ENCODE measurements at regions not wholly inside any gene's neighbourhood (a gene's known extent, or its start where the extent isn't known, plus 50 kb on each side); places are given as distances from the start of the nearest gene placed in this dataset.

DNA sequence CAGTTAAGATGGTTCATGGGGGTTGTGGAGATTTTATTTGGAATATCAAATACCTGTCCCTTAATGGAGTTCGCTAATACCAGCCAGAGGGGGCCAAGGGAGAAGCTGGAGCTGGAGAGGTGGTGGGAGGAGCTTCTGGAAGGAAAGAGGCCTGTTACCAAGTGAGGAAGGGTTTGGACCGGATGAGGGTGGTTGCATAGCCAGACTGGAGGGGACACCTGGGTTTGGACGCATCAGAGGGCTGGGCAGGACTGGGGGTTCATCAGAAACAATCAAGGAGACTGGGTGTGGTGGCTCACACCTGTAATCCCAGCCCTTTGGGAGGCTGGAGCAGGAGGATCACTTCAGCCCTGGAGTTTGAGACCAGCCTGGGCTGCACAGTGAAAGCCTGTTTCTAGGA, 111.8 kb upstream of the IER5L start:
- CTCF ChIA-PET: interaction anchor here (1.3 kb wide), 1 partner anchor 61 kb away, joined by 3 read pairs; no protein-coding TSS in a partner anchor
- no peaks in the 10 kb centered on the region for H3K4me1 Mint-ChIP-seq
- no peak overlapping the region for H3K4me3 Mint-ChIP-seq
- H3K9me3 Mint-ChIP-seq: no peaks in the 10 kb centered on the region
- H3K27ac Mint-ChIP-seq: no peak overlapping the region
- H3K27me3 Mint-ChIP-seq: peaks cover 19% of the 10 kb centered on the region
- H3K36me3 Mint-ChIP-seq: no peaks in the 10 kb centered on the region
- DNase-seq: no peak

DNA sequence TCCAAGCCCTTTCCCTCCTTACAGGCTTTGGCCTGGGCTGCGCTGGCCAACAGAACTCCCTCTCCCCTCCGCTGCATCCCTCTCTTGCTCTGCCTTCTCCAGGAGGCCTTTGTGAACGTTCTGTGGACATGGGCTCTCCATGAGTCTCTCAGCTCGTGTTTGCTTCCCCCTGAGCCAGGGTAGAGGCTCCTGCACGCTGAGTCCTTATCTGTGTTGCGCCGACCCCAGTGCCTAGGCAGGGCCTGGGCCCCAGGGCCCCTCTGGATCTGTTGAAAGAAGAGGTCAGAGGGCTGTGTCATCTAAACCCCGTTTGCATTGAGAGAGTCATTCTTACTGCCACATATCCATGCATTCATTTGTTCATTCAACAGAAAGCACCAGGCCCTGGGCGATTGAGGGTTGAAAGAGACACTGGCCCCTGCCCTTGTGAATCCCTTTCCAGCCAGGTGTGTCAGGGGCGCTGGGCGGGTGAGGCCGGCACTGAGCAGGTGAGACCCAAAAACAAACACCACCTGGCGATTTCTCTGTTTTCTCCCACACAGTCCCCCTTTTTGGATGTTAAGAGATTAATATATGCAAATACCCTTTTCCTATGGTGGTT, 111.2 kb upstream of the IER5L start:
- CTCF ChIA-PET: interaction anchor here (1.3 kb wide), 1 partner anchor 62 kb away, joined by 3 read pairs; no protein-coding TSS in a partner anchor
- Mint-ChIP-seq H3K4me1 (no peaks in the 10 kb centered on the region), H3K27ac (no peak overlapping the region), H3K4me3 (no peak overlapping the region), H3K36me3 (no peaks in the 10 kb centered on the region), H3K9me3 (no peaks in the 10 kb centered on the region), H3K27me3 (peaks cover 19% of the 10 kb centered on the region)
- DNase-seq: no peak

DNA sequence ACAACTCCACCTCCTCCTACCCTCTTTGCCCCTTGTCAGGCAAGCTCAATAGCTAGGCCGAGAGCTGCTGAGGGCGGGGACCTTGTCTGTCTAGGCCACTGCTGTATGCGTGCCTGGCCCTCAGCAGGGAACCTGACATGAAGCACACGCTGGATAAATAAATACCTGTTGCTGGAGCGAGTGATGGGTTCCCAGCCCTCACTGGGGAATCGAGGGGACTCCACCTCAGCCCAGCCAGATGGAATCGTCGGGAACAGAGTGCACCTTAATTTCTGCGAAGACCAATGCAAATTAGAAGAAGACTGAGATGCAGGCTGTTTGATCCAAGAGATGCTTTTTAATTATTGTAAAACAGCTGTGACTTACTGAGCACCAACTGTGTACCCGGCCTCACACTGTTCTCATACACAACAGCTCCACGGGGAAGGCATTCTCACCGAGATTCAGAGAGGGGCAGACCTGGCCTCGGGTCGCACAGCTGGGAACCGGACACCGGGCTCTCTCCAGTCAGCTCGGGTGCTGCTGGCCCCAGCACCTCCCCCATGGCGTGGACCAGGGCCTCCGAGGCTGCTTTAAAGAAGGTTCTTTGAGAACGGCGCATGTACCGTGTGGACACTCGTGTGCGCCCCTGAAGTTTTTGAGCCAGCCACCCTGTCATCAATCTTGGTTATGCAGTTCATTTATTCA, 109.7 kb upstream of the IER5L start:
- peaks cover 19% of the 10 kb centered on the region for H3K27me3 Mint-ChIP-seq
- H3K4me1 Mint-ChIP-seq: no peaks in the 10 kb centered on the region
- no peak overlapping the region for H3K27ac Mint-ChIP-seq
- H3K9me3 Mint-ChIP-seq: no peaks in the 10 kb centered on the region
- no peak for DNase-seq
- no peaks in the 10 kb centered on the region for H3K36me3 Mint-ChIP-seq
- no peak overlapping the region for H3K4me3 Mint-ChIP-seq
- CTCF ChIA-PET: no interaction called here

DNA sequence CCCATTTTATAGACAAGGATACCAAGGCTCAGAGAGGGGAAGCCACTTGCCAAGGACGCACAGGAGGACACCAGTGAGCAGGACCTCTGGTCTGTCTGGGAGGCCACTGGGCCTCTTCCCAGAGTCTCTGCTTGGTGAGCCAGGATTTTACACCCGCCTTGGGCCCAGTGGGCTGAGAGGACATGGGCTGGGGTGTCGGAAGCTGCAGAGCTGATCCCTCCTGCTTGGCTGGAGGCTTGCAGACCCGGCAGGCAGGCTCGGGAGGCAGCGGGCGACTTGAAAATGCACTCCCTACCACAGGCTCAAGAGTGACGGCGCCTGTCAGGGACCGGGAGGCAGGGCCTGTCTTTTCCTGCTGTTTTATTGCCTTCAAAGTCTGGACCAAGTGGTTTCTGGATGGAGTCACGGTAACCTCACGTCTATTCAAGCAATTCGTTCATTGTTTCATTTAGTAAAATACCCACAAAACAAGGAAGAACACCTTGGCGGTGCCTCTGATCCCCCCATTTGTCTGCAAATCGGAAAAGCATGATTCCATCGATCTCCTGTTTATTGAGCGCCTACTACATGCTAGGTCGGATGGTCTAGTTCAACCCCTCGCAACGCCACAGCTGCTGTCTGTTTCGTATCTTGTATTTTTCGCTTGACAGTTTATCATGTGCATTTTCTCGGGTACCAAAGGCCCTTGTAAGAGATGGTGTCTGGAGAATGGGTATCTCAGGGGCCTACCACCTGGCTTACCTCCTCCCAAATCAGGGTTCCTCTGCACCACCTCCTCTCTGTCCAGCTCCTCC, 108.1 kb upstream of the IER5L start:
- Mint-ChIP-seq H3K9me3 (no peaks in the 10 kb centered on the region), H3K27me3 (peaks cover 23% of the 10 kb centered on the region), H3K4me1 (no peaks in the 10 kb centered on the region), H3K4me3 (no peak overlapping the region), H3K27ac (no peak overlapping the region), H3K36me3 (no peaks in the 10 kb centered on the region)
- no peak for DNase-seq
- CTCF ChIA-PET: no interaction called here

DNA sequence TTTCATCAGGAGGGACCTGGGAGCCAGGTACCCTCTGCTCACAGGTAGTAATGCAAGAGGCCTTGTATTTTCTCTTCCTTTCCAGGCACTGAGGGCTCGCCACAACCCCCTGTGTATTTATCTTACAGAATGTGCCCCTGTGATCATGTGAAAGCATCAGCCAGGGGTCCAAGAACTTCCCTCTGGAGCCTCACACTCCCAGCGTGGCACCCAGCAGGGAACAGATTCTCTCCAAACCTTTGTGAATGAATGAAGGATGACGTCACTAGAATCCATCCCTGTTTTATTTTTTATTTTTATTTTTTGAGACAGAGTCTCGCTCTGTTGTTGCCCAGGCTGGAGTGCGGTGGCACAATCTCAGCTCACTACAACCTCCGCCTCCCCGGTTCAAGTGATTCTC, 107.3 kb upstream of the IER5L start:
- CTCF ChIA-PET: no interaction called here

DNA sequence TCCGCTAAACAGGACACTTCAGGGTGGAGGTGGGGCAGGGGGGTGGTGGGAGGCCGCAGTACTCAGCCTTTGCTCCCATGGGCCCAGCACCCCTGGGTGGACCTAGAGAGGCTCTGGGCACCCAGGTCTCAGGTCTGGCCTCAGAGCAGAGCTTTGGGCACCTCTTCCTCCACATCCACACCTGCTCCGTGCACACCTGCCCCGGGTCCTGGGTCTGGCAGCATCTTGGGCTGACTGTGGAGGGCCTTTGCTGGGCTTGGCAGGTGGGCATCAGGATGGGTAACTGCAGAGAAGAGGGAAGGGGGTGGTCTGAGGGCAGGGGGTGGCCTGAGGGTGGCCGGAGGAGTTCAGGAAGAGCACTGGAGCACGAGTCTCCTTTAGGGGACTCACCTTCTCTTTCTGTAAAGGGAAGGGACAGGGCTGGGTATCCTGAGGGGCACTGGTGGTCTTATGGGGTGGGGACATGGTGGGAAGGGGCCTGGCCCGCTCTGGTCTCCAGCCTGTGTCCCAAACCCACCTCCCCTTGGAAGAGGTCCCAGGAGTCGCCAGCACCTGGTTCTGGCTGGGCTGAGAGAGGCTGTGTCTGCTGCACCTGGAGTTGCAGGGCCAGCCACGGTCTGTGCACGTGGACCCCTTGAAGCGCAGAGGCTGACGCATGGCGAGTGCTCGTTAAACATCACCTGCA, 106.7 kb upstream of the IER5L start:
- H3K27me3 Mint-ChIP-seq: peaks cover 15% of the 10 kb centered on the region
- DNase-seq: no peak
- no peaks in the 10 kb centered on the region for H3K9me3 Mint-ChIP-seq
- CTCF ChIA-PET: no interaction called here
- H3K27ac Mint-ChIP-seq: no peak overlapping the region
- H3K4me3 Mint-ChIP-seq: no peak overlapping the region
- H3K36me3 Mint-ChIP-seq: no peaks in the 10 kb centered on the region
- no peaks in the 10 kb centered on the region for H3K4me1 Mint-ChIP-seq

More for the DNA sequence above, 107.3 kb upstream of the IER5L start:
- H3K27me3 Mint-ChIP-seq: peaks cover 18% of the 10 kb centered on the region
- no peaks in the 10 kb centered on the region for H3K4me1 Mint-ChIP-seq
- H3K4me3 Mint-ChIP-seq: no peak overlapping the region
- H3K36me3 Mint-ChIP-seq: no peaks in the 10 kb centered on the region
- no peak for DNase-seq
- no peaks in the 10 kb centered on the region for H3K9me3 Mint-ChIP-seq
- no peak overlapping the region for H3K27ac Mint-ChIP-seq

DNA sequence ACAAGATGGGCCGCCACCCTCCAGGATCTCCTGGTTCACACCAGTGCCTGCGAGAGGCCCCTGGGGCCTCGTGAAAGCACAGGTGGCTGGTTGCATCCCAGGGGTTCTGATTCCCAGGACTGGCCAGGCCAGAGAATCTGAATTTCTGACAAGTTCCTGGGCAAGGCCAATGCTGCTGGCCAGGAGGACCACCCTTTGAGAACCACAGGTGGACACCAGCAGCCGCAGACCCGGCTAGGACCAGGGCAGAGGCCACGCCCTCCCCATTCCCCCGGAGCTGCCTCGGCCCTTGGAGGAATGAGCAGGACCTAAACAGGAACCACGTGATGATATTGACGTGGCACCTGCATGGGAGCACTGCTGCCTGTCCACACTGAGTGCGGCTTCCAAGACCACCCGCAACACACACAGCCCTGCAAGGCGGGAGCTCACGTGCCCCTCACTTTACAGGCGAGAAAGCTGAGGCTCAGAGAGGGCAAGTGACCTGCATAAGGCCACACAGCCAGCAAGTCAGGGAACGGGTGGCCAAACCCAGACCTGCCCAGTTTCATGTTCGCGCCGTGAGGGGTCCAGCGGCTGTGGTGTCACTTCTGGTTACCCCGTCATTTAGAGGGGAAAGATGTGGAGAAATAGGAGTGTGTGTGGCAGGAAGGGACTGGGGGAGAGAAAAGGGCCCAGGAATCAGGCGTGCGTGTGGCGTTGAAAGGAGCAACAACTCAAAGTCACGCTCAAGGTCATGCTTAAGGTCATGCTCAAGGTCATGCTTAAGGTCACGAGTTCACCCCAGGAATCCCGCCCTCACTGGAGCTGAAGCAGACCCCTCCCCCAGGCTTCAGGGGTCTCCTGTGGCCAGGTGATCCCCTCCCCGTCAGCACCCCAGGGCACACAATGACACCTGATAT, 105.9 kb upstream of the IER5L start:
- Mint-ChIP-seq H3K4me1 (no peaks in the 10 kb centered on the region), H3K4me3 (no peak overlapping the region), H3K27ac (no peak overlapping the region), H3K27me3 (peaks cover 11% of the 10 kb centered on the region), H3K36me3 (no peaks in the 10 kb centered on the region), H3K9me3 (no peaks in the 10 kb centered on the region)
- CTCF ChIA-PET: no interaction called here
- no peak for DNase-seq

DNA sequence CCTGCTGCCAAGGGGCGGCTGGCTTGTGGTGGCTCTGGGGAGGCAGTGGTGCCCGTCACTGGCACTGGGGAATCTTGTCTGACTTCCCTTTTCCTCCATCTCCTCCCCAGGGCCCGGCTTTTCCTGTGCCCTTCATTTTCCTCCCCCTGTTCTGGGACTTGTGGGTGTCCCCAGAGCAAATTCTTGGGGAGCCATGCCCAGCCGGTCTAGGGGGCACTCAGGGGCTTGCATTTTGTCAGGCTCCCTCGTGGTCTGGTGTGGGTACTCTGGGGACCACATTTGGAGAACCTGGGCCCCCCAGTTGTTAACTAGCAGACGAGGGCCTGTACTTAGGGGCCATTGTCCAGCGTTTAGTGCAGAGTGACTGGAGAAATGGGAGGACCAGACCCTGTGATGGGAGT, 105.2 kb upstream of the IER5L start:
- CTCF ChIA-PET: no interaction called here
- DNase-seq: no peak
- Mint-ChIP-seq H3K36me3 (no peaks in the 10 kb centered on the region), H3K4me3 (no peak overlapping the region), H3K27ac (no peak overlapping the region), H3K27me3 (peaks cover 14% of the 10 kb centered on the region), H3K9me3 (no peaks in the 10 kb centered on the region), H3K4me1 (no peaks in the 10 kb centered on the region)

DNA sequence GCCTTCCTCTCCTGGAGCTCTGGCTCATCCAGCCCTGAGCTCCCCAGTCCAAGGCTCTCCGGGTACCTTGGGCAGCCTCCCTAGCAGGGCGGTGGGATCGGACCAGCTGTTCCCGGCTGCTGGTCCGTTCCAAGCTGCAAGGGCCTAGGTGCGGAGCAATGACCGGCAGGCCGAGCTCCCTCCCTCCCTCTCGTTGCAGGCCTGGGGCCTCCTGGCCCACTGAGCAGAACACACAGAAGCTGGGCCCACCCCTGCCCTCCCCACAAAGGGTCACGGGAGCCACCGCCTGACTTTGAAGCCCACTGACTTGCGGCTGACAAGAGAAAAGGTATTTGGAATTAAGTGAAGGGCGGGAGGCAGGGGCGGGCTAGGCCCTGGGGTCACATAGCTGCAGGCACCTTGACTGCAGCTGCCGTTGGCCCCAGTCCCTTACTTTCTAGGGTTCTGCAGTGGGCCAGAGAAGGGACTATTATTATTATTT, 104.7 kb upstream of the IER5L start:
- Mint-ChIP-seq H3K36me3 (no peaks in the 10 kb centered on the region), H3K4me1 (no peaks in the 10 kb centered on the region), H3K27ac (no peak overlapping the region), H3K4me3 (no peak overlapping the region), H3K9me3 (no peaks in the 10 kb centered on the region), H3K27me3 (peaks cover 17% of the 10 kb centered on the region)
- no peak for DNase-seq
- CTCF ChIA-PET: no interaction called here

DNA sequence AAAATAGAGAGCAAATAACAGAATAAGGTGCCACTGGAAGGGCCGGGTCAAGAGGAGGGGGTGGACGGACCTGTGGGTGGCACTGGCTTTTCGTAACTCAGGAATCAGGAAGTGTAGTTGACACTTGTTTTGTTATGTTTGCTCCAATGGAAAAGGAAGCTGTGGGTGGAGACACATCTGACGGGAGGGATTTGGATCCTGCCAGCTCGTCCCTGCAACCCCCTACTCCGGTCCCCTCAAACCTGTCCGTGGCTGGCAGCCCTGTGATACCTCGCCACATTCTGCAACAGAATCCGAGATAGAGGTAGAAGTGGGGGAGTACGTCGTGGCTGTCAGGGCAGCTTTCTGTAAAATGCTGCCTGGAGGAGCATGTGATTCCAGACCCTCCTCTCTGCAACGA, 104.2 kb upstream of the IER5L start:
- Mint-ChIP-seq H3K27ac (no peak overlapping the region), H3K9me3 (no peaks in the 10 kb centered on the region), H3K27me3 (peaks cover 19% of the 10 kb centered on the region), H3K36me3 (no peaks in the 10 kb centered on the region), H3K4me3 (no peak overlapping the region), H3K4me1 (peaks cover under 1% of the 10 kb centered on the region)
- CTCF ChIA-PET: no interaction called here
- no peak for DNase-seq

DNA sequence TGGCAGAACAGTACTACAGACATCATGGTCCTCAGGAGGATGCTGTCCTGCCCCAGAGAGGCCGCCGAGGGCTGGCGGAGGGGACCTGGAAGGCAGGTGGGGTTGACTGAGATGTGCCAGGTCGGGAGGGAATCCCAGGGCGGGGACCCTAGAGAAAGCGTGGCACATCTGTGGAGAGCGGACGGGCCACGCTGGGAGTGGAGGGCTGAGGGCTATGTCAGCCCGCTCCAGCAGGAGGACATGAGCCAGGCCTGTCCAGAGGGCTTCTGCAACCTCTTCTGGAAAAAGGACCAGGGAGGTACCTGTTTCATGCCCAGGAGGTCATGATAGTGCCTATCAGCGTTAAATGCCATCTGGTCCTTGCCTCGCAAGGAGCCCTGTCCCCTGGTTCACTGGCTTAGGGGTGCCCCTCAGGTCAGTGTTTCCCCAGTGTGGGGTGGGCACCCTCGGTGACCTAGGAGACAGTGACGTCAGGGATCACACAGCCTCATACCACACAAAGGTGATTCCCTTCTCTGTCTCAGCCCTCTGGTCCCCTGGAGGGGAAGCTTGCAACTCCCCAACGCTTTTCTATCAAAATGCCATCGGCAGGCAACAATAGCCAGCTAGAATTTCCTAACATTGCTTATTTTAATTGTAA, 103.6 kb upstream of the IER5L start:
- Mint-ChIP-seq H3K4me1 (peaks cover 3% of the 10 kb centered on the region), H3K27me3 (peaks cover 26% of the 10 kb centered on the region), H3K9me3 (no peaks in the 10 kb centered on the region), H3K36me3 (no peaks in the 10 kb centered on the region), H3K27ac (no peak overlapping the region), H3K4me3 (no peak overlapping the region)
- no peak for DNase-seq
- CTCF ChIA-PET: no interaction called here

DNA sequence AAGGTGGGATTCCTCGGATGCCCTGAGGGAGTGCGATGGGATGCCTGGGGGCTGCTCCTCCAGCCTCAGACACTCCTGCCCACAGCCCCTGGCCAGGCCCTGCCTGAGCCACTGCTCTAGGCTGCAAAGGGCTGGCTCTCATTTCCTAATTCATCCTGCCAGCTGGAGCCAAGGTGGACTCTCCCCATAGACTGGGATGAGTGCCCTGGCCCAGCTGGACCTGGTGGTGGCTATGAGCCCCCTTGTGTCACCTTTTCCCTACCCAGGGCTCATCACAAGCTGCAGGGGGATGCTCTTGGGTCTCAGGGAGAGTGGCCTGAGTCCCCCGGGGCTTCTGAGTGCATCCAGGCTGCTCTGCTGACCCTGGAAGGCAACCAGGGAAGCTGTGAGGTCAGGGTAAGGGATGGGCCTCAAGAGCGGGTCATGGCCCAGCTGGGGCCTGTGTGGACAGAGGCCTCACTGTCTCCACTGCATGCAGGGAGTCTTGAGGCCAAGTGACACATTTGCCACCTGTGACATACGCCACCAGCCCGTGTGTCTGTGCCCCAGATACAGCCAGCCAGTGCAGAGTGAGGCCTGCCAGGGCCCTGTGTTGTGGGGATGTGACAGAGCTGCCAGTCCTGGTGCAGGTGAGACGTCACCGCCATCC, 102.7 kb upstream of the IER5L start:
- H3K36me3 Mint-ChIP-seq: no peaks in the 10 kb centered on the region
- DNase-seq: no peak
- H3K9me3 Mint-ChIP-seq: no peaks in the 10 kb centered on the region
- H3K4me3 Mint-ChIP-seq: no peak overlapping the region
- H3K27me3 Mint-ChIP-seq: peaks cover 34% of the 10 kb centered on the region
- CTCF ChIA-PET: no interaction called here
- no peak overlapping the region for H3K27ac Mint-ChIP-seq
- H3K4me1 Mint-ChIP-seq: peaks cover 3% of the 10 kb centered on the region

DNA sequence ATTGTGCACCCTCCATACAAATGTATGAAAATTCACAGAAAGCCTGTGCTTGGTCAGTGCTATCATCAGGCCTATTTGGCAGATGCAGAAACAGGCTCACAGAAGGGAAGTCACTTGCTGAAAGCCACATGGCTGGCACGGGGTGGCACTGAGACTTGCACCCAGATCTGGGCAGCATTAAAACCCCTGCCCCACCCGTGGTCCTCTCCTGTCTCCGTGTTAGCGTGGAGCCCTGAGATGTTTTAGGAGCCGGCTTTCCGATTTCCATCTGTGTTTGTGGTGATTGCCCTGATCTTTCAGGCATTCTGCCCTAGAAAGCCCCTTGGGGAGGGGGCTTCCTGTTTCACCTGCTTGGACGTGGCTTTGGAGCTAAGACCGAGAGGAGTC, 102.2 kb upstream of the IER5L start:
- no peak for DNase-seq
- Mint-ChIP-seq H3K36me3 (no peaks in the 10 kb centered on the region), H3K27ac (no peak overlapping the region), H3K4me3 (no peak overlapping the region), H3K4me1 (peaks cover 3% of the 10 kb centered on the region), H3K27me3 (peaks cover 40% of the 10 kb centered on the region), H3K9me3 (no peaks in the 10 kb centered on the region)
- CTCF ChIA-PET: no interaction called here

All from activated naive CD4-positive, alpha-beta T cell treated with anti-CD3 and anti-CD28 coated beads, Interleukin-2, amount 10 ng/mL, durations not matched to agents 7 days and 5 days (primary cell).